Caco-2 (cell line): ENCODE measurements at regions not wholly inside any gene's neighbourhood (a gene's known extent, or its start where the extent isn't known, plus 50 kb on each side); places are given as distances from the start of the nearest gene placed in this dataset.

Experiments
- BruUV-seq: library from RNA; stranded (reverse); fragments of 400-500 nt; replicated peaks from 2 replicates; lab custom pipeline; 2021; lab: Mats Ljungman, UMichigan
- CTCF ChIA-PET: fragments of 300-600 bp; sonication (Branson Sonifier 250); formaldehyde crosslinking; loops from one replicate; lab custom pipeline; 2022; ENCODE audit warnings: antibody characterized with exemption; lab: Charles Lee
- POLR2A ChIA-PET: fragments of 300-600 bp; sonication (Branson Sonifier 250); formaldehyde crosslinking; loops from one replicate; lab custom pipeline; 2022; ENCODE audit warnings: antibody characterized with exemption; lab: Charles Lee
- DNase-seq, 2 experiments: peaks; one replicate each; pipeline versions ENCODE4 v3.0.0 to v3.0.0-alpha.2; 2020 to 2022
- H3K27me3 ChIP-seq: replicated peaks from 2 replicates; pipeline ENCODE4 v1.6.0; 2011; ENCODE audit warnings: low read length; ENCODE audit not compliant: control insufficient read depth, insufficient read depth
- H3K36me3 ChIP-seq: 2 replicates; pipeline ENCODE4 v1.5.1; 2011; ENCODE audit warnings: low read length; ENCODE audit not compliant: control insufficient read depth, insufficient read depth
- H3K4me1 ChIP-seq: fragments of 250-450 bp; sonication (Bioruptor Pico); 2 replicates; pipeline ENCODE4 v1.5.1; 2020; ENCODE audit warnings: mild to moderate bottlenecking
- H3K4me3 ChIP-seq: 2 replicates; pipeline ENCODE4 v1.5.1; 2011; ENCODE audit warnings: low read depth, mild to moderate bottlenecking, control low read depth, low read length
- H3K9me3 ChIP-seq: fragments of 250-450 bp; sonication (Bioruptor Pico); 2 replicates; pipeline ENCODE4 v1.5.1; 2020; ENCODE audit warnings: mild to moderate bottlenecking, moderate library complexity
- H3K27ac Mint-ChIP-seq: one replicate; pipeline ENCODE4 v1.8.0; 2022; ENCODE audit warnings: mixed read lengths; ENCODE audit not compliant: unreplicated experiment
- H3K27me3 Mint-ChIP-seq: one replicate; pipeline ENCODE4 v1.8.0; 2022; ENCODE audit warnings: mixed read lengths; ENCODE audit not compliant: insufficient read depth, unreplicated experiment
- H3K36me3 Mint-ChIP-seq: one replicate; pipeline ENCODE4 v1.8.0; 2022; ENCODE audit warnings: mild to moderate bottlenecking, mixed read lengths; ENCODE audit not compliant: insufficient read depth, unreplicated experiment
- H3K4me1 Mint-ChIP-seq: one replicate; pipeline ENCODE4 v1.8.0; 2022; ENCODE audit warnings: low read depth, mixed read lengths; ENCODE audit not compliant: unreplicated experiment
- H3K4me3 Mint-ChIP-seq: one replicate; pipeline ENCODE4 v1.8.0; 2022; ENCODE audit warnings: mild to moderate bottlenecking, moderate library complexity, mixed read lengths; ENCODE audit not compliant: unreplicated experiment
- H3K9me3 Mint-ChIP-seq: one replicate; pipeline ENCODE4 v1.8.0; 2022; ENCODE audit warnings: mixed read lengths; ENCODE audit not compliant: unreplicated experiment
- CTCF ChIP-seq, 2 experiments: fragments of 200-600 bp in 1 of 2; IDR thresholded peaks; 1 replicate in 1 of 2; 2 replicates in 1 of 2; pipeline versions ENCODE4 v1.5.1 to v1.8.0; 2011 to 2022; ENCODE audit warnings: antibody characterized with exemption in 1 of 2, control low read depth in 1 of 2, inconsistent platforms in 1 of 2, low read depth in 1 of 2, low read length in 1 of 2, mild to moderate bottlenecking in 1 of 2, moderate library complexity in 1 of 2; ENCODE audit not compliant: insufficient read depth in 1 of 2, severe bottlenecking in 1 of 2, unreplicated experiment in 1 of 2
- intact Hi-C: fragments of 100-400 bp; cut with micrococcal nuclease; formaldehyde crosslinking; loops from one replicate; pipeline ENCODE4 v1.10.0; 2022; ENCODE audit not compliant: unreplicated experiment

GRCh38 chr9:79917421-79917820 is 345.7 kb downstream of the TLE4 start:
- Histone ChIP-seq H3K9me3 (no peaks in the 10 kb centered on the region), H3K4me3 (no peak overlapping the region), H3K36me3 (no peaks in the 10 kb centered on the region), H3K27me3 (no peaks in the 10 kb centered on the region), H3K4me1 (no peaks in the 10 kb centered on the region)
- H3K27ac Mint-ChIP-seq = no peak overlapping the region
- TF ChIP-seq CTCF (IDR thresholded peaks at IDR 0.05; ENCODE audit: insufficient read depth in 1 of 2, low read depth in 1 of 2, low read length in 1 of 2, severe bottlenecking in 1 of 2, unreplicated experiment in 1 of 2) = no peak
- ChIA-PET POLR2A (no interaction called here), CTCF (no interaction called here)
- H3K9me3 Mint-ChIP-seq = no peaks in the 10 kb centered on the region
- no peaks in the 10 kb centered on the region for H3K4me1 Mint-ChIP-seq
- H3K27me3 Mint-ChIP-seq = no peaks in the 10 kb centered on the region
- no peaks in the 10 kb centered on the region for H3K36me3 Mint-ChIP-seq
- DNase-seq = no peak
- BruUV-seq = no TSS peak
- no peak overlapping the region for H3K4me3 Mint-ChIP-seq
- intact Hi-C loops = no loop called here

GRCh38 chr9:79913867-79914266 is 342.1 kb downstream of the TLE4 start:
- ChIA-PET CTCF (no interaction called here), POLR2A (no interaction called here)
- DNase-seq = no peak
- BruUV-seq = no TSS peak
- Mint-ChIP-seq H3K9me3 (no peaks in the 10 kb centered on the region), H3K27ac (no peak overlapping the region), H3K36me3 (no peaks in the 10 kb centered on the region), H3K4me1 (no peaks in the 10 kb centered on the region), H3K27me3 (no peaks in the 10 kb centered on the region), H3K4me3 (no peak overlapping the region)
- H3K36me3 ChIP-seq = no peaks in the 10 kb centered on the region
- no peaks in the 10 kb centered on the region for H3K9me3 ChIP-seq
- no peak overlapping the region for H3K4me3 ChIP-seq
- no peaks in the 10 kb centered on the region for H3K27me3 ChIP-seq
- TF ChIP-seq CTCF (IDR thresholded peaks at IDR 0.05; ENCODE audit: insufficient read depth in 1 of 2, low read depth in 1 of 2, low read length in 1 of 2, severe bottlenecking in 1 of 2, unreplicated experiment in 1 of 2) = no peak
- H3K4me1 ChIP-seq = no peaks in the 10 kb centered on the region
- intact Hi-C loops = no loop called here

GRCh38 chr9:79912318-79913070 is 340.7 kb downstream of the TLE4 start:
- no peaks in the 10 kb centered on the region for H3K9me3 Mint-ChIP-seq
- Histone ChIP-seq H3K36me3 (no peaks in the 10 kb centered on the region), H3K27me3 (no peaks in the 10 kb centered on the region), H3K9me3 (no peaks in the 10 kb centered on the region), H3K4me1 (no peaks in the 10 kb centered on the region), H3K4me3 (no peak overlapping the region)
- H3K27me3 Mint-ChIP-seq = no peaks in the 10 kb centered on the region
- H3K27ac Mint-ChIP-seq = no peak overlapping the region
- POLR2A ChIA-PET = no interaction called here
- no peak overlapping the region for H3K4me3 Mint-ChIP-seq
- intact Hi-C loops = no loop called here
- no TSS peak for BruUV-seq
- no peaks in the 10 kb centered on the region for H3K36me3 Mint-ChIP-seq
- DNase-seq = no peak
- no peak for TF ChIP-seq CTCF (IDR thresholded peaks at IDR 0.05; ENCODE audit: insufficient read depth in 1 of 2, low read depth in 1 of 2, low read length in 1 of 2, severe bottlenecking in 1 of 2, unreplicated experiment in 1 of 2)
- CTCF ChIA-PET = no interaction called here
- H3K4me1 Mint-ChIP-seq = no peaks in the 10 kb centered on the region
